K562 (cell line): ENCODE measurements at regions not wholly inside any gene's neighbourhood (a gene's known extent, or its start where the extent isn't known, plus 50 kb on each side); places are given as distances from the start of the nearest gene placed in this dataset.

Experiments
- EZH2 ChIP-seq: IDR thresholded peaks from 2 replicates; pipeline ENCODE4 v1.6.1; 2012; ENCODE audit warnings: low read depth, mild to moderate bottlenecking, inconsistent platforms, low read length, borderline replicate concordance
- HNRNPUL1 ChIP-seq: fragments of 200-400 bp; formaldehyde crosslinking; IDR thresholded peaks from 2 replicates; pipeline ENCODE4 v1.6.1; 2017; ENCODE audit warnings: low read length
- KDM5B ChIP-seq: fragments of 200-600 bp; sonication (generic); IDR thresholded peaks from 2 replicates; pipeline ENCODE4 v1.6.1; 2012; ENCODE audit warnings: low read depth, mild to moderate bottlenecking, moderate library complexity, low read length, control low read depth, inconsistent platforms; ENCODE audit not compliant: insufficient replicate concordance
- POLR2A ChIP-seq: fragments of 450-650 bp; conservative IDR thresholded peaks from 2 replicates; pipeline ENCODE4 v1.6.1; 2016
- SMC3 ChIP-seq: conservative IDR thresholded peaks from 2 replicates; pipeline ENCODE4 v1.6.1; 2011; ENCODE audit warnings: low read depth, low read length, improper control_type of control experiment; ENCODE audit not compliant: insufficient read depth
- SP1 ChIP-seq: sonication (generic); formaldehyde crosslinking; IDR thresholded peaks from 2 replicates; pipeline ENCODE4 v1.8.1; 2022; ENCODE audit warnings: mild to moderate bottlenecking, missing genetic modification reagents
- ZBTB7A ChIP-seq: IDR thresholded peaks from 2 replicates; pipeline ENCODE4 v1.6.1; 2011; ENCODE audit warnings: low read depth, mild to moderate bottlenecking, low read length, moderate library complexity, borderline replicate concordance; ENCODE audit not compliant: control insufficient read depth
- ZNF695 ChIP-seq: fragments of 450-650 bp; formaldehyde crosslinking; IDR thresholded peaks from 2 replicates; pipeline ENCODE4 v1.4.0; 2020; ENCODE audit warnings: mild to moderate bottlenecking, moderate library complexity
- TF ChIP-seq, protein P1 (sequence below), 3 experiments: IDR thresholded peaks in 2 of 3; conservative IDR thresholded peaks in 1 of 3; 2 replicates each; pipeline ENCODE4 v1.5.1; 2011 to 2012; ENCODE audit warnings: low read length in 3 of 3, mild to moderate bottlenecking in 3 of 3, control low read depth in 2 of 3, improper control_type of control experiment in 1 of 3, inconsistent platforms in 1 of 3, low read depth in 1 of 3, mixed read lengths in 1 of 3, moderate library complexity in 1 of 3; ENCODE audit not compliant: insufficient read depth in 2 of 3
- TF ChIP-seq, protein P2 (sequence below): fragments of 450-650 bp; IDR thresholded peaks from 2 replicates; pipeline ENCODE4 v1.6.1; 2018; ENCODE audit not compliant: partially characterized antibody

- TF ChIP-seq POLR2A (no peak), EZH2 (no peak), KDM5B (no peak), HNRNPUL1 (no peak), ZNF695 (CRISPR knock-in tag) (no peak), SMC3 (no peak), ZBTB7A (no peak), SP1 (CRISPR knock-in tag) (no peak)
- TF ChIP-seq, protein P1, sequence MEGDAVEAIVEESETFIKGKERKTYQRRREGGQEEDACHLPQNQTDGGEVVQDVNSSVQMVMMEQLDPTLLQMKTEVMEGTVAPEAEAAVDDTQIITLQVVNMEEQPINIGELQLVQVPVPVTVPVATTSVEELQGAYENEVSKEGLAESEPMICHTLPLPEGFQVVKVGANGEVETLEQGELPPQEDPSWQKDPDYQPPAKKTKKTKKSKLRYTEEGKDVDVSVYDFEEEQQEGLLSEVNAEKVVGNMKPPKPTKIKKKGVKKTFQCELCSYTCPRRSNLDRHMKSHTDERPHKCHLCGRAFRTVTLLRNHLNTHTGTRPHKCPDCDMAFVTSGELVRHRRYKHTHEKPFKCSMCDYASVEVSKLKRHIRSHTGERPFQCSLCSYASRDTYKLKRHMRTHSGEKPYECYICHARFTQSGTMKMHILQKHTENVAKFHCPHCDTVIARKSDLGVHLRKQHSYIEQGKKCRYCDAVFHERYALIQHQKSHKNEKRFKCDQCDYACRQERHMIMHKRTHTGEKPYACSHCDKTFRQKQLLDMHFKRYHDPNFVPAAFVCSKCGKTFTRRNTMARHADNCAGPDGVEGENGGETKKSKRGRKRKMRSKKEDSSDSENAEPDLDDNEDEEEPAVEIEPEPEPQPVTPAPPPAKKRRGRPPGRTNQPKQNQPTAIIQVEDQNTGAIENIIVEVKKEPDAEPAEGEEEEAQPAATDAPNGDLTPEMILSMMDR (IDR thresholded peaks at IDR 0.05 in 2 of 3, conservative IDR thresholded peaks at IDR 0.05 in 1 of 3; ENCODE audit: insufficient read depth in 2 of 3, low read depth in 1 of 3, low read length in 3 of 3) = no peak
- TF ChIP-seq, protein P2, sequence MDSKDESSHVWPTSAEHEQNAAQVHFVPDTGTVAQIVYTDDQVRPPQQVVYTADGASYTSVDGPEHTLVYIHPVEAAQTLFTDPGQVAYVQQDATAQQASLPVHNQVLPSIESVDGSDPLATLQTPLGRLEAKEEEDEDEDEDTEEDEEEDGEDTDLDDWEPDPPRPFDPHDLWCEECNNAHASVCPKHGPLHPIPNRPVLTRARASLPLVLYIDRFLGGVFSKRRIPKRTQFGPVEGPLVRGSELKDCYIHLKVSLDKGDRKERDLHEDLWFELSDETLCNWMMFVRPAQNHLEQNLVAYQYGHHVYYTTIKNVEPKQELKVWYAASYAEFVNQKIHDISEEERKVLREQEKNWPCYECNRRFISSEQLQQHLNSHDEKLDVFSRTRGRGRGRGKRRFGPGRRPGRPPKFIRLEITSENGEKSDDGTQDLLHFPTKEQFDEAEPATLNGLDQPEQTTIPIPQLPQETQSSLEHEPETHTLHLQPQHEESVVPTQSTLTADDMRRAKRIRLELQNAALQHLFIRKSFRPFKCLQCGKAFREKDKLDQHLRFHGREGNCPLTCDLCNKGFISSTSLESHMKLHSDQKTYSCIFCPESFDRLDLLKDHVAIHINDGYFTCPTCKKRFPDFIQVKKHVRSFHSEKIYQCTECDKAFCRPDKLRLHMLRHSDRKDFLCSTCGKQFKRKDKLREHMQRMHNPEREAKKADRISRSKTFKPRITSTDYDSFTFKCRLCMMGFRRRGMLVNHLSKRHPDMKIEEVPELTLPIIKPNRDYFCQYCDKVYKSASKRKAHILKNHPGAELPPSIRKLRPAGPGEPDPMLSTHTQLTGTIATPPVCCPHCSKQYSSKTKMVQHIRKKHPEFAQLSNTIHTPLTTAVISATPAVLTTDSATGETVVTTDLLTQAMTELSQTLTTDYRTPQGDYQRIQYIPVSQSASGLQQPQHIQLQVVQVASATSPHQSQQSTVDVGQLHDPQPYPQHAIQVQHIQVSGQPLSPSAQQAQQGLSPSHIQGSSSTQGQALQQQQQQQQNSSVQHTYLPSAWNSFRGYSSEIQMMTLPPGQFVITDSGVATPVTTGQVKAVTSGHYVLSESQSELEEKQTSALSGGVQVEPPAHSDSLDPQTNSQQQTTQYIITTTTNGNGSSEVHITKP = no peak
Observed at GRCh38 chr3:124652009-124652408, 78.2 kb upstream of the UMPS start.
